Dedifferentiated amniotic fluid mesenchymal stem cell (primary cell): ENCODE measurements at regions not wholly inside any gene's neighbourhood (a gene's known extent, or its start where the extent isn't known, plus 50 kb on each side); places are given as distances from the start of the nearest gene placed in this dataset.

Experiments used
- DNase-seq: peaks from one replicate; pipeline ENCODE4 v3.0.0-alpha.2; 2016; ENCODE audit errors: extremely low spot score

- DNase-seq, result no peak
Measured at GRCh38 chr15:89399238-89400115, 64.9 kb upstream of the POLG start.

- no peak for DNase-seq
Measured at GRCh38 chr15:89398896-89399237, 64.2 kb upstream of the POLG start.

- no peak for DNase-seq
Measured at GRCh38 chr15:89397653-89398023, 63.0 kb upstream of the POLG start.

GRCh38 chr15:89396723-89397652, 62.4 kb upstream of the POLG start:
- DNase-seq, result no peak

- no peak for DNase-seq
Measured at GRCh38 chr15:89395996-89396395, 61.4 kb upstream of the POLG start.

GRCh38 chr15:89395461-89395871, 60.8 kb upstream of the POLG start:
- no peak for DNase-seq

- DNase-seq, result no peak
Measured at GRCh38 chr15:89395031-89395430, 60.4 kb upstream of the POLG start.

GRCh38 chr15:89393056-89393455, 58.4 kb upstream of the POLG start:
- no peak for DNase-seq

GRCh38 chr15:89391685-89392257, 57.1 kb upstream of the POLG start:
- no peak for DNase-seq

GRCh38 chr15:89389841-89390603, 55.4 kb upstream of the POLG start:
- no peak for DNase-seq

GRCh38 chr15:89387140-89387903, 52.7 kb upstream of the POLG start:
- no peak for DNase-seq

- DNase-seq, result no peak
Measured at GRCh38 chr15:89385596-89386331, 51.1 kb upstream of the POLG start.
